K562 (cell line): ENCODE measurements at regions not wholly inside any gene's neighbourhood (a gene's known extent, or its start where the extent isn't known, plus 50 kb on each side); places are given as distances from the start of the nearest gene placed in this dataset.

ENCODE experiments used
- CBFA2T2 ChIP-seq: fragments of 450-650 bp; conservative IDR thresholded peaks from 2 replicates; pipeline ENCODE4 v1.6.1; 2017; ENCODE audit warnings: mild to moderate bottlenecking
- DPF2 ChIP-seq: fragments of 450-650 bp; IDR thresholded peaks from 2 replicates; pipeline ENCODE4 v1.6.1; 2016
- GABPB1 ChIP-seq: sonication (generic); formaldehyde crosslinking; IDR thresholded peaks from 2 replicates; pipeline ENCODE4 v1.8.0; 2022; ENCODE audit warnings: mild to moderate bottlenecking, missing genetic modification reagents
- HBP1 ChIP-seq: fragments of 450-650 bp; formaldehyde crosslinking; IDR thresholded peaks from 2 replicates; pipeline ENCODE4 v1.4.0; 2022; ENCODE audit warnings: missing genetic modification characterization
- LEF1 ChIP-seq: fragments of 450-650 bp; IDR thresholded peaks from 2 replicates; pipeline ENCODE4 v1.6.1; 2016; ENCODE audit warnings: mild to moderate bottlenecking
- NFIC ChIP-seq: fragments of 450-650 bp; IDR thresholded peaks from 2 replicates; pipeline ENCODE4 v1.6.1; 2017; ENCODE audit warnings: mild to moderate bottlenecking, inconsistent platforms
- PATZ1 ChIP-seq: fragments of 250-450 bp; sonication (Bioruptor Pico); IDR thresholded peaks from 2 replicates; pipeline ENCODE4 v1.5.0; 2020; ENCODE audit warnings: mild to moderate bottlenecking, borderline replicate concordance
- PCBP1 ChIP-seq: fragments of 200-400 bp; formaldehyde crosslinking; IDR thresholded peaks from 2 replicates; pipeline ENCODE4 v1.6.1; 2018; ENCODE audit warnings: mild to moderate bottlenecking, low read depth, low read length; ENCODE audit not compliant: poor library complexity, severe bottlenecking
- PML ChIP-seq: IDR thresholded peaks from 2 replicates; pipeline ENCODE4 v1.6.1; 2012; ENCODE audit warnings: low read length, inconsistent platforms
- SMAD3 ChIP-seq: fragments of 450-650 bp; formaldehyde crosslinking; conservative IDR thresholded peaks from 2 replicates; pipeline ENCODE4 v1.4.0; 2020; ENCODE audit warnings: mild to moderate bottlenecking
- SUPT5H ChIP-seq: fragments of 450-650 bp; IDR thresholded peaks from 2 replicates; pipeline ENCODE4 v1.6.1; 2016
- TFAP4 ChIP-seq: sonication (generic); formaldehyde crosslinking; IDR thresholded peaks from 2 replicates; pipeline ENCODE4 v1.8.0; 2022; ENCODE audit warnings: missing genetic modification reagents, mild to moderate bottlenecking, moderate library complexity, borderline replicate concordance
- TSHZ1 ChIP-seq: fragments of 250-450 bp; sonication (Bioruptor Pico); IDR thresholded peaks from 2 replicates; pipeline ENCODE4 v1.4.0; 2020; ENCODE audit warnings: mild to moderate bottlenecking, moderate library complexity
- ZBTB12 ChIP-seq: fragments of 250-450 bp; sonication (Bioruptor Pico); IDR thresholded peaks from 2 replicates; pipeline ENCODE4 v1.4.0; 2020
- ZFP36 ChIP-seq: fragments of 150-350 bp; IDR thresholded peaks from 2 replicates; pipeline ENCODE4 v1.6.1; 2018; ENCODE audit warnings: low read length, low read depth; ENCODE audit not compliant: partially characterized antibody
- ZFX ChIP-seq: sonication (generic); formaldehyde crosslinking; IDR thresholded peaks from 2 replicates; pipeline ENCODE4 v1.8.0; 2022; ENCODE audit warnings: mild to moderate bottlenecking, missing genetic modification reagents, moderate library complexity
- ZNF280A ChIP-seq: fragments of 450-650 bp; IDR thresholded peaks from 2 replicates; pipeline ENCODE4 v1.6.1; 2018; ENCODE audit warnings: mild to moderate bottlenecking, low read depth; ENCODE audit not compliant: partially characterized antibody

- TF ChIP-seq ZFX (CRISPR knock-in tag): no peak
- TF ChIP-seq ZFP36: no peak
- TF ChIP-seq PATZ1 (CRISPR knock-in tag): no peak
- no peak for TF ChIP-seq TSHZ1 (CRISPR knock-in tag)
- TF ChIP-seq NFIC: peak; percentile 75
- TF ChIP-seq ZBTB12 (CRISPR knock-in tag): peak; percentile 84
- peak; percentile 96 for TF ChIP-seq PML
- TF ChIP-seq HBP1 (CRISPR knock-in tag): peak; percentile 86; the same call in 1 of the 2 replicates
- TF ChIP-seq GABPB1 (CRISPR knock-in tag): peak; percentile 67; the same call in 1 of the 2 replicates
- peak; percentile 79 for TF ChIP-seq DPF2
- peak; percentile 79; the same call in 1 of the 2 replicates for TF ChIP-seq LEF1
- TF ChIP-seq SUPT5H: no peak
- TF ChIP-seq CBFA2T2: peak; percentile 93
- TF ChIP-seq ZNF280A: no peak
- TF ChIP-seq PCBP1: no peak
- TF ChIP-seq SMAD3: peak; percentile 77
- peak; percentile 77 for TF ChIP-seq TFAP4 (CRISPR knock-in tag)
Measured at GRCh38 chr2:64354857-64355680, 98.9 kb upstream of the LGALSL start (continued).
